HUES6 (cell line): ENCODE measurements at regions not wholly inside any gene's neighbourhood (a gene's known extent, or its start where the extent isn't known, plus 50 kb on each side); places are given as distances from the start of the nearest gene placed in this dataset.
"Not testable (repeated sequence)": the region's sequence is repeated elsewhere in the genome, so short reads cannot be mapped to it uniquely, and the experiment has no call there.

ENCODE experiments used
- H3K27ac ChIP-seq: 2 replicates; pipeline ENCODE4 v1.7.0; 2013; ENCODE audit warnings: low read depth, mild to moderate bottlenecking, low read length, inconsistent platforms
- H3K27me3 ChIP-seq: 2 replicates; pipeline ENCODE4 v1.6.1; 2013; ENCODE audit warnings: low read length; ENCODE audit not compliant: control insufficient read depth, insufficient read depth
- H3K36me3 ChIP-seq: 2 replicates; pipeline ENCODE4 v1.6.1; 2013; ENCODE audit warnings: low read length; ENCODE audit not compliant: control insufficient read depth, insufficient read depth
- H3K4me1 ChIP-seq: 2 replicates; pipeline ENCODE4 v1.6.1; 2013; ENCODE audit warnings: low read length; ENCODE audit not compliant: control insufficient read depth, insufficient read depth
- H3K4me3 ChIP-seq: 2 replicates; pipeline ENCODE4 v1.5.1; 2013; ENCODE audit warnings: low read depth, low read length
- H3K9ac ChIP-seq: one replicate; pipeline ENCODE4 v1.6.1; 2013; ENCODE audit warnings: mild to moderate bottlenecking, low read length
- H3K9me3 ChIP-seq: 2 replicates; pipeline ENCODE4 v1.6.1; 2013; ENCODE audit warnings: low read depth, low read length; ENCODE audit not compliant: control insufficient read depth, insufficient read depth

DNA sequence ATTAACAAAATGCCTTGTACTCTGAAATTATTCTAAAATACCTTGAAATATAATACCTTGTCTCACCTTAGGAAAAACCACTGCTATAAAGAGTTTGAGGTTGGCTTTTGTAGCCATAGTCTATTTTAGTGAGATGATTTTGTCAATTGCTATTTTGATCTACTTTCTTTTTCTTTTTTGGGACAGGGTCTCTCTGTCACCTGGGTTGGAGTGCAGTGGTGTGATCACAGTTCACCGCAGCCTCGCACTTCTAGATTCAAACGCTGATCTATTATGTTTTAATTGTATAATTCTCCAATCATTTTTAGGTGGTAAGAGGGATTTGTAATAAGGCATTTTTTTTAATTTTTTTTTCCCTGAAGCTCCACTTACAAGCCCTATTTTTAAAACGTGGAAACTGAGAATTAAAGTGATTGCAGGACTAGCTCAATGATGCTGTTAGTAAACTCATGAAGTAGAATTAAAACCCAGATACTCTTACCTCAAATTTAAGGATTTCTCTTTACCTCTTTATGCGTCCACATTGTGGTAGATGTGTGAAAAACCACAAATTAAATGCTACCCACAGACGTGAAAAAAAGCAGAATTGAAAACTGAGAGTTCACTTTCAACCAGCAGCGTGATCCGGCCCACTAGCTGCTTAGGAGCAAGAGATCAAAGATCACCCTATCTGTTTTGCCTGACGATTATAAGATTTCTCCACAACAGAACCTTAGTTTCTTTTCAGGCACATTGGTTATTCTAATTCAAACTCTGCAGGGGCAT lies 384.2 kb downstream of the CGGBP1 start:
- Histone ChIP-seq H3K9me3 (no peaks in the 10 kb centered on the region), H3K36me3 (no peaks in the 10 kb centered on the region), H3K27me3 (no peaks in the 10 kb centered on the region), H3K9ac (no peak overlapping the region), H3K4me3 (no peak overlapping the region), H3K27ac (no peak overlapping the region), H3K4me1 (no peaks in the 10 kb centered on the region)

GRCh38 chr3:87673132-87673531 lies 385.7 kb downstream of the CGGBP1 start:
- Histone ChIP-seq H3K27ac (no peak overlapping the region), H3K4me1 (no peaks in the 10 kb centered on the region), H3K9me3 (no peaks in the 10 kb centered on the region), H3K4me3 (no peak overlapping the region), H3K9ac (no peak overlapping the region), H3K36me3 (no peaks in the 10 kb centered on the region), H3K27me3 (no peaks in the 10 kb centered on the region)

- no peak overlapping the region for H3K27ac ChIP-seq
- no peaks in the 10 kb centered on the region for H3K27me3 ChIP-seq
Measured at GRCh38 chr3:87654184-87654583, 377.8 kb upstream of the POU1F1 start.

GRCh38 chr3:87653138-87653537 lies 376.8 kb upstream of the POU1F1 start:
- not testable (repeated sequence) for H3K4me1 ChIP-seq, H3K9ac ChIP-seq, H3K27me3 ChIP-seq, H3K9me3 ChIP-seq, H3K4me3 ChIP-seq, H3K36me3 ChIP-seq, H3K27ac ChIP-seq

More at GRCh38 chr3:87654184-87654583, 377.8 kb upstream of the POU1F1 start:
- H3K9me3 ChIP-seq: peaks cover under 1% of the 10 kb centered on the region; the same call in 1 of the 2 replicates
- no peak overlapping the region for H3K9ac ChIP-seq
- H3K36me3 ChIP-seq: no peaks in the 10 kb centered on the region
- no peaks in the 10 kb centered on the region for H3K4me1 ChIP-seq
- no peak overlapping the region for H3K4me3 ChIP-seq

GRCh38 chr3:87634426-87634825 lies 358.0 kb upstream of the POU1F1 start:
- no peaks in the 10 kb centered on the region for H3K36me3 ChIP-seq
- H3K27me3 ChIP-seq: no peaks in the 10 kb centered on the region
- H3K9ac ChIP-seq: no peak overlapping the region
- no peak overlapping the region for H3K4me3 ChIP-seq
- peaks cover 5% of the 10 kb centered on the region; the same call in 1 of the 2 replicates for H3K4me1 ChIP-seq
- no peaks in the 10 kb centered on the region for H3K9me3 ChIP-seq
- H3K27ac ChIP-seq: no peak overlapping the region

GRCh38 chr3:87627316-87627715 lies 350.9 kb upstream of the POU1F1 start:
- Histone ChIP-seq H3K4me1 (no peaks in the 10 kb centered on the region), H3K27me3 (no peaks in the 10 kb centered on the region), H3K4me3 (no peak overlapping the region), H3K9ac (no peak overlapping the region), H3K9me3 (no peaks in the 10 kb centered on the region), H3K27ac (no peak overlapping the region), H3K36me3 (no peaks in the 10 kb centered on the region)

GRCh38 chr3:87626546-87626945 lies 350.2 kb upstream of the POU1F1 start:
- H3K27me3 ChIP-seq: no peaks in the 10 kb centered on the region
- no peak overlapping the region for H3K9ac ChIP-seq
- no peak overlapping the region for H3K27ac ChIP-seq
- H3K9me3 ChIP-seq: no peaks in the 10 kb centered on the region
- no peaks in the 10 kb centered on the region for H3K4me1 ChIP-seq
- H3K4me3 ChIP-seq: no peak overlapping the region
- H3K36me3 ChIP-seq: no peaks in the 10 kb centered on the region

DNA sequence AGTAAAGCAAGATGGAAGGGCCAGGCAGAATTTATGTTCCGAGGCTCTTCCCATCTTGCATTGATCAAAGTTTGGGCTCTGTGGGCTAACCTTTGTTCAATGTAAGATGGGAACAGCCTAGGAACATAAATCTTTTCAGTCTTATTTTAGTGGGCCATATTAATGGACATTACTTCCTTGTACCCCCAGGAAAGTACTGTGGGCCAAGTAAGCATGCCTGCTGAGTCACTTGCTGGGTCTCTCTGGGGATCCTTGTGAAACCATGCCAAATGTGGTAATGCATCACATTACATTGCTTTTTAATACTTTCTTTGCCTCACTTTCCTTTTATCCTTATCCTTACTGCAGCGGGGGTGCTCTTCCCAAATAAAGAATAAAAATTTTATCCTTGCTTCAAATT lies 349.5 kb upstream of the POU1F1 start:
- H3K4me3 ChIP-seq: no peak overlapping the region
- H3K9ac ChIP-seq: no peak overlapping the region
- H3K36me3 ChIP-seq: no peaks in the 10 kb centered on the region
- H3K27ac ChIP-seq: no peak overlapping the region
- no peaks in the 10 kb centered on the region for H3K27me3 ChIP-seq
- no peaks in the 10 kb centered on the region for H3K9me3 ChIP-seq
- H3K4me1 ChIP-seq: no peaks in the 10 kb centered on the region

- H3K4me3 ChIP-seq: no peak overlapping the region
- no peaks in the 10 kb centered on the region for H3K27me3 ChIP-seq
- no peak overlapping the region for H3K9ac ChIP-seq
- H3K27ac ChIP-seq: no peak overlapping the region
- H3K4me1 ChIP-seq: no peaks in the 10 kb centered on the region
- no peaks in the 10 kb centered on the region for H3K9me3 ChIP-seq
- no peaks in the 10 kb centered on the region for H3K36me3 ChIP-seq
Measured at GRCh38 chr3:87624860-87625259, 348.5 kb upstream of the POU1F1 start.

GRCh38 chr3:87621667-87622066 lies 345.3 kb upstream of the POU1F1 start:
- Histone ChIP-seq H3K4me3 (no peak overlapping the region), H3K4me1 (no peaks in the 10 kb centered on the region), H3K27ac (no peak overlapping the region), H3K27me3 (no peaks in the 10 kb centered on the region), H3K36me3 (no peaks in the 10 kb centered on the region), H3K9ac (no peak overlapping the region), H3K9me3 (peaks cover 4% of the 10 kb centered on the region; the same call in 1 of the 2 replicates)

DNA sequence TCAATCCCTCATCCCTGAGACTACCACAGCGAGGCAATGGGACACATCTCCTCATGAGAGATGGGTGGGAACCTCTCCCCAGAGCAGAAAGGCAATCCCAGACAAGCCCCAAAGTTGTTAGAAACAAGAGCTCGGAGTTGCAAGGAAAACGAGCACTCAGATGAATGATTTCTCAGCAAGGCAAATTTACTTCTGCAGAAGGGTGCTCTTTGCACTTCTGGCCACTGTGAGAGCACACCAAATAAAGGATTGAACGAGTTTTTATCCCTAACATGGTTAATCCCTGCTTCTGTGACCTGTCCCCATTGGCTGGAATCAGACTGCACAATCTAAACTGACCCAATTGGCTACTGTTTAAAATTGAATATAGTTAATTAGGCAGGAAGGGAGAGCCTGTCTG lies 339.1 kb upstream of the POU1F1 start:
- no peaks in the 10 kb centered on the region for H3K27me3 ChIP-seq
- no peaks in the 10 kb centered on the region for H3K36me3 ChIP-seq
- no peak overlapping the region for H3K27ac ChIP-seq
- no peak overlapping the region for H3K4me3 ChIP-seq
- H3K4me1 ChIP-seq: no peaks in the 10 kb centered on the region
- no peak overlapping the region for H3K9ac ChIP-seq
- peaks cover 32% of the 10 kb centered on the region for H3K9me3 ChIP-seq
